ENCODE measurements at regions not wholly inside any gene's neighbourhood (a gene's known extent, or its start where the extent isn't known, plus 50 kb on each side); places are given as distances from the start of the nearest gene placed in this dataset.
A peak's percentile ranks its signal among the peaks of the same experiment; 100 is the strongest.

DNA sequence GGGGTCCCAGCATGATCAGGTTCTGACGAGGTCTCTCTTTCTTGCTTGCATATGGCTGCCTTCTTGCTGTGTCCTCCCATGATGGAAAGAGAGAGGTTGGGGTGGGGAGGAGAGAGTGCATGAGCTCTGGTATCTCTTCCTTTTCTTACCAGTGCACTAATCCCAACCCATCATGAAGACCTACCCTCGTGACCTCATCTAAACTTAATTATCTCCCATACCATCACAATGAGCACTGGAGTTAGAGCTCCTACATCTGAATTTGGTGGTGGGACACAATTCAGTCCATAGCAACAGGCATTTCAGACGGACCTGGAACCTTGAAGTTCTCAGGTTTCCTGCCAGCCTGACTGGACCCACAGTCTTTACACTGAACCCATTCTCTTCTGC is 125.2 kb upstream of the ZNF648 start:
- H3K4me3 Mint-ChIP-seq (ENCODE audit: unreplicated experiment) = no peak overlapping the region
- no peaks in the 10 kb centered on the region for H3K9me3 Mint-ChIP-seq (ENCODE audit: low read depth)
- TF ChIP-seq CTCF (IDR thresholded peaks at IDR 0.05) = no peak
- H3K27me3 Mint-ChIP-seq (ENCODE audit: low read depth) = peaks cover 2% of the 10 kb centered on the region
- H3K27ac Mint-ChIP-seq (ENCODE audit: unreplicated experiment) = peak overlapping the region; percentile 67
- peaks cover 2% of the 10 kb centered on the region for H3K36me3 Mint-ChIP-seq (ENCODE audit: low read depth)
- peaks cover 20% of the 10 kb centered on the region for H3K4me1 Mint-ChIP-seq (ENCODE audit: low read depth)
- DNase-seq (ENCODE audit: low spot score) = no peak

GRCh38 chr1:182185842-182186756 is 124.6 kb upstream of the ZNF648 start:
- no peaks in the 10 kb centered on the region for H3K9me3 Mint-ChIP-seq (ENCODE audit: low read depth)
- TF ChIP-seq CTCF (IDR thresholded peaks at IDR 0.05) = no peak
- H3K4me3 Mint-ChIP-seq (ENCODE audit: unreplicated experiment) = no peak overlapping the region
- peaks cover 2% of the 10 kb centered on the region for H3K36me3 Mint-ChIP-seq (ENCODE audit: low read depth)
- no peak for DNase-seq (ENCODE audit: low spot score)
- H3K27ac Mint-ChIP-seq (ENCODE audit: unreplicated experiment) = peak overlapping the region; percentile 67
- peaks cover 20% of the 10 kb centered on the region for H3K4me1 Mint-ChIP-seq (ENCODE audit: low read depth)
- peaks cover 2% of the 10 kb centered on the region for H3K27me3 Mint-ChIP-seq (ENCODE audit: low read depth)

- Mint-ChIP-seq H3K9me3 (ENCODE audit: low read depth) (no peaks in the 10 kb centered on the region), H3K4me3 (ENCODE audit: unreplicated experiment) (no peak overlapping the region), H3K4me1 (ENCODE audit: low read depth) (peaks cover 20% of the 10 kb centered on the region), H3K36me3 (ENCODE audit: low read depth) (peaks cover 2% of the 10 kb centered on the region), H3K27ac (ENCODE audit: unreplicated experiment) (no peak overlapping the region), H3K27me3 (ENCODE audit: low read depth) (peaks cover 2% of the 10 kb centered on the region)
- no peak for TF ChIP-seq CTCF (IDR thresholded peaks at IDR 0.05)
- no peak for DNase-seq (ENCODE audit: low spot score)
Observed at GRCh38 chr1:182185136-182185535, 123.6 kb upstream of the ZNF648 start.

DNA sequence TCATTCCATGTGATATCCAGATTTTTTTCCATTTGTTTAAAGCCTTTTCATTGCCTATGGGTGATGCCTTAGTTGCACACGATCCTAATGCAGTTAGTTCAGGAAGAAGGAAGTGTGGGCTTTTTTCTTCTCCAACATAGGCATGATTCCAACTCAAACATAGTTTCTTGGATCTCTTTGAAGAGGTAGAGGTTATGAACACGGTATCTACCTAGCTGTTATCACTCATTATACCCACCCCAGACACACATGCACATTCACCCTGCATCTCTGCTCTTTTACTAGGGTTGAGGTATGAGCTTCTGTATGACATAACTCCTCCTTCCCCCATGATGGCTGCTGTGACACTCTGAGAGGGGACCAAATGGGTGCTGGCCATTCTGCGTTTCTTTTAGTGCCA is 122.1 kb upstream of the ZNF648 start:
- Mint-ChIP-seq H3K27ac (ENCODE audit: unreplicated experiment) (no peak overlapping the region), H3K9me3 (ENCODE audit: low read depth) (no peaks in the 10 kb centered on the region), H3K4me1 (ENCODE audit: low read depth) (peaks cover 20% of the 10 kb centered on the region), H3K4me3 (ENCODE audit: unreplicated experiment) (no peak overlapping the region), H3K27me3 (ENCODE audit: low read depth) (peaks cover 2% of the 10 kb centered on the region), H3K36me3 (ENCODE audit: low read depth) (peaks cover 2% of the 10 kb centered on the region)
- DNase-seq (ENCODE audit: low spot score) = no peak
- TF ChIP-seq CTCF (IDR thresholded peaks at IDR 0.05) = no peak

- H3K27ac Mint-ChIP-seq (ENCODE audit: unreplicated experiment) = no peak overlapping the region
- no peak for DNase-seq (ENCODE audit: low spot score)
- peaks cover 2% of the 10 kb centered on the region for H3K36me3 Mint-ChIP-seq (ENCODE audit: low read depth)
- TF ChIP-seq CTCF (IDR thresholded peaks at IDR 0.05) = no peak
- peaks cover 20% of the 10 kb centered on the region for H3K4me1 Mint-ChIP-seq (ENCODE audit: low read depth)
- no peaks in the 10 kb centered on the region for H3K9me3 Mint-ChIP-seq (ENCODE audit: low read depth)
- H3K4me3 Mint-ChIP-seq (ENCODE audit: unreplicated experiment) = no peak overlapping the region
- H3K27me3 Mint-ChIP-seq (ENCODE audit: low read depth) = peaks cover 2% of the 10 kb centered on the region
Observed at GRCh38 chr1:182182311-182182710, 120.8 kb upstream of the ZNF648 start.
